Naive B cell (primary cell): ENCODE measurements at regions not wholly inside any gene's neighbourhood (a gene's known extent, or its start where the extent isn't known, plus 50 kb on each side); places are given as distances from the start of the nearest gene placed in this dataset.
"Not testable (repeated sequence)": the region's sequence is repeated elsewhere in the genome, so short reads cannot be mapped to it uniquely, and the experiment has no call there.

Experiments used
- ATAC-seq, 2 donors: fragments of 150-1000 bp; cut with Tn5 transposase; 2 replicates each; pipeline ENCODE4 v1.10.0; 2021; ENCODE audit warnings: low read depth in 2 of 2, mild to moderate bottlenecking in 2 of 2, moderate library complexity in 2 of 2
- DNase-seq: peaks from one replicate; pipeline ENCODE4 v3.0.0; 2022
- H3K27ac Mint-ChIP-seq, 6 donors: one replicate each; pipeline ENCODE4 v1.8.0; 2020 to 2022; ENCODE audit warnings: mild to moderate bottlenecking in 6 of 6, mixed read lengths in 6 of 6, moderate library complexity in 5 of 6, inconsistent platforms in 2 of 6
- H3K27me3 Mint-ChIP-seq, 3 donors: one replicate each; pipeline ENCODE4 v1.8.0; 2021 to 2022; ENCODE audit warnings: mixed read lengths in 3 of 3, mild to moderate bottlenecking in 1 of 3
- H3K36me3 Mint-ChIP-seq, 2 donors: one replicate each; pipeline ENCODE4 v1.8.0; 2020 to 2022; ENCODE audit warnings: mixed read lengths in 2 of 2, inconsistent platforms in 1 of 2, mild to moderate bottlenecking in 1 of 2
- H3K4me1 Mint-ChIP-seq, 3 donors: one replicate each; pipeline ENCODE4 v1.8.0; 2020 to 2022; ENCODE audit warnings: mixed read lengths in 3 of 3, inconsistent platforms in 1 of 3, mild to moderate bottlenecking in 1 of 3, moderate library complexity in 1 of 3
- H3K4me3 Mint-ChIP-seq, 8 donors: one replicate each; pipeline ENCODE4 v1.8.0; 2020 to 2022; ENCODE audit warnings: mild to moderate bottlenecking in 8 of 8, mixed read lengths in 8 of 8, moderate library complexity in 8 of 8, inconsistent platforms in 2 of 8
- H3K9me3 Mint-ChIP-seq, 7 donors: one replicate each; pipeline ENCODE4 v1.8.0; 2020 to 2022; ENCODE audit warnings: mixed read lengths in 7 of 7, mild to moderate bottlenecking in 5 of 7, inconsistent platforms in 2 of 7, moderate library complexity in 1 of 7

DNA sequence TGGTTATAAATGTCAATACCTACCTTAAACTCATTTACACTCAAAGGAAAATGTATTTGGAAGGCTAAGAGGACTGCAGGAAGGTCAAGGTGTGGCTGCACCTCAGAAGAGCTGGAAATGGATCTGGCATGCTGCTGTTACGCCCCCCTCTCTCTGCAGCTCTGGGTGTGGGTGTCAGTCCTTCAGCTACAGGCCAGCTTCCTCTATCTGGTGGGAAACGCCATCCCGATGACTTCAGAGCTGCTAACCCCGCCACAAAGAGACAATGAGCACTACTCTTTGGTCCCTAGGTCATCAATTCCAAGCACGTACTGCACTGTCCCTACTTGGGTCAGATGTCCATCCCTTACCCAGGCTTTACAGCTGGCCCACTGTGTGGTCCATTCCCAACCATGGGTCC is 74.2 kb downstream of the TEX35 start:
- ATAC-seq (no peak), DNase-seq (no peak)
- no peaks in the 10 kb centered on the region for H3K27me3 Mint-ChIP-seq
- H3K4me1 Mint-ChIP-seq = peaks cover 66 to 91% (median 83%) of the 10 kb centered on the region in 3 donors
- H3K27ac Mint-ChIP-seq = peak overlapping the region in 2 of 6 donors; percentile 76 to 82
- H3K9me3 Mint-ChIP-seq = peaks cover 6 to 31% (median 19%) of the 10 kb centered on the region in 7 donors
- H3K36me3 Mint-ChIP-seq = peaks cover 15 to 19% of the 10 kb centered on the region in 2 donors
- peak overlapping the region in 1 of 8 donors; percentile 32 for H3K4me3 Mint-ChIP-seq

DNA sequence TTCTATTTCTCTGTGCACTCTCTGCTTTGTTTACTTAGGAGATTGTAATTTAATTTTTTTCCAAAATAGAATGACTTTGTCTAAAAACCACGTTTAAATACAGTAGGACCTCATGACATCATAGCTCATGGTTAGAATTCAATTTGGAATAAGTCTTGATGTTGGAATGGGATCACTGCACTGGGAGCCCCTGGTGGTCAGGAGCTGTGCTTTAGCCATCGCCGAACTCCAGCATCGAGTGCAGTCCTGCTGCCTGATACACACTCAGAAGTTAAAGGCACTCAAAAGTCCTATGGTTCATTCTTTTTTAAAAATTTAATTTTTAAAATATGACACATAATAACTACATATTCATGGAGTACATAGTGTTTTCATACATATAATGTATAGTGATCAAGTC is 75.1 kb downstream of the TEX35 start:
- Mint-ChIP-seq H3K27ac (peak overlapping the region in 3 of 6 donors; percentile 68 to 87 (median 73)), H3K4me3 (peak overlapping the region in 3 of 8 donors; percentile 35 to 69 (median 47)), H3K36me3 (peaks cover 15 to 19% of the 10 kb centered on the region in 2 donors), H3K27me3 (no peaks in the 10 kb centered on the region), H3K9me3 (peaks cover 6 to 31% (median 20%) of the 10 kb centered on the region in 7 donors), H3K4me1 (peaks cover 58 to 91% (median 83%) of the 10 kb centered on the region in 3 donors)
- DNase-seq (no peak), ATAC-seq (no peak)

DNA sequence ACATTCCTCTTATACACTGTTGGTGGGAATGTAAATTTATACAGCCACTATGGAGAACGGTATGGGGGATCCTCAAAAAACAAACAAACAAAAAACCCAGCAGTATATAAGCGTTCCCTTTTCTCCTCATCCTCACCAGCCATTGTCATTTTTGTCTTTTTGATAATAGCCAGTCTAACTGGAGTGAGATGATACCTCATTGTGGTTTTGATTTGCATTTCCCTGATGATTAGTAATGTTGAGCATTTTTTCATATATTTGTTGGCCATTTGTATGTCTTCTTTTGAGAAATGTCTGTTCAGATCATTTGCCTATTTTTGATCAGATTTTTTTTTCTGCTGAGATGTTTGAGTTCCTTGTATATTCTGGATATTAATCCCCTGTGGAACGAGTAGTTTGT is 76.1 kb downstream of the TEX35 start:
- H3K36me3 Mint-ChIP-seq = peaks cover 11 to 12% of the 10 kb centered on the region in 2 donors

DNA sequence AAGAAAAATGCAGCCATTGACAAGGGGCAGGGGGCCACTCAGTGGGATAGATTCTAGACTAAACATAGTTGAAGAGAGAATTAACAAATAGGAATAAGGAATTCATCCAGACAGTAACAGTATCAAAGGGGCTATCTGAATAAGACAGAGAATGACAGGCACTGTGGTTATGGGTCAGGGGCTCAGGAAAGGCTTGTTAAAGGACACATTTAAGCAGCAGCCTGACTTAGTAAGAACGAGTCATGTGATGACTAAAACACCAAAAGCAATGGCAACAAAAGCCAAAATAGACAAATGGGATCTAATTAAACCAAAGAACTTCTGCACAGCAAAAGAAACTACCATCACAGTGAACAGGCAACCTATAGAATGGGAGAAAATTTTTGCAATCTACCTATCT is 78.9 kb downstream of the TEX35 start:
- Mint-ChIP-seq H3K9me3 (peaks cover 6 to 31% (median 20%) of the 10 kb centered on the region in 7 donors), H3K4me1 (peaks cover 75 to 93% (median 88%) of the 10 kb centered on the region in 3 donors), H3K36me3 (peaks cover 7 to 17% of the 10 kb centered on the region in 2 donors), H3K27ac (peak overlapping the region in 1 of 6 donors; percentile 26), H3K4me3 (peak overlapping the region in 4 of 8 donors; percentile 16 to 79 (median 28))
- not testable (repeated sequence) for ATAC-seq, H3K27me3 Mint-ChIP-seq, DNase-seq

More for the DNA sequence above, 76.1 kb downstream of the TEX35 start:
- H3K4me1 Mint-ChIP-seq = peaks cover 58 to 91% (median 83%) of the 10 kb centered on the region in 3 donors
- H3K27me3 Mint-ChIP-seq, DNase-seq: not testable (repeated sequence)
- peak overlapping the region; percentile 53 to 94 (median 76) for H3K27ac Mint-ChIP-seq
- peak overlapping the region in 7 of 8 donors; percentile 4 to 69 (median 48) for H3K4me3 Mint-ChIP-seq
- peak; percentile 25 to 43 for ATAC-seq
- H3K9me3 Mint-ChIP-seq = peaks cover 6 to 31% (median 20%) of the 10 kb centered on the region in 7 donors

DNA sequence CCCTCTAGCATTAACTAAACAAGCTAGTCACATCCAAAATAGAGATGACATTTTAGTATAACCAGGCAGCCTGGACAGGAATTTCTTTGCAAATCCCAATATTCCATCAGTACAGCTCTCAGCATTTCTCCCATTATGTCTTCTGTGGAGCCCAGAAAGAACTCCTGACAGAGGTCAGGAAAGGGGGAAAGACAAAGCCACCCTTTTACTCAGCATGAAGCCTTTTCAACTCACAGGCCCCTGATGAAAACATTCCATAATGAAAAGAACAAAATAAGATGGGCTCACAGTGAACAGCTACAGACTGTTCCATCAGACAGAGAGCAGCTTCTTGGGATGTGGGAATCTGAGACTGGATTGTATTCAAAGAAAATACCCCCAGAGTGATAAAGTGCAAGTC is 80.6 kb downstream of the TEX35 start:
- Mint-ChIP-seq H3K9me3 (peaks cover 6 to 35% (median 20%) of the 10 kb centered on the region in 7 donors), H3K27ac (peak overlapping the region in 5 of 6 donors; percentile 41 to 83 (median 61)), H3K27me3 (no peaks in the 10 kb centered on the region), H3K36me3 (peaks cover 7 to 27% of the 10 kb centered on the region in 2 donors), H3K4me3 (peak overlapping the region in 6 of 8 donors; percentile 31 to 67 (median 59)), H3K4me1 (peaks cover 73 to 91% (median 88%) of the 10 kb centered on the region in 3 donors)
- DNase-seq (no peak), ATAC-seq (no peak)

DNA sequence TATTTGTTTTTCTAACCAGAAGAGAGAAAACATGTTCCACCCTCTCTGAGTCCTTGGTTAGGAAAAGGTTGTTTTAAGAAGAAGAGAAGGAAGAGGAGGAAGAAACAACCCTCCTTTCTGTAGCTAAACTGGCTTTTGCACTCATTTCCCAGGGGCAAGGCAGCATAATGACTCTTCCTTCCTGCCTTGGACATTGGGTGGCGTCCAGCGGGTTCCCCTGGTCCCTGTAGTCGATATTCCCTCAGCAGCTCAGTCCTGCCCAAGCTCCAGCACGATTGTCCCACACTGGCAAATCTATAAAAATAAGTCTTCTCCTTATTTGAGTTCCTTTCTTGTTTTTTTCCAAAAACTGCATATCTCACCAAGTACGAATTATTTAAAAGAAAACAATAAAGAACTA is 81.2 kb downstream of the TEX35 start:
- Mint-ChIP-seq H3K9me3 (peaks cover 7 to 31% (median 21%) of the 10 kb centered on the region in 7 donors), H3K27ac (peak overlapping the region in 5 of 6 donors; percentile 56 to 83 (median 64)), H3K4me3 (peak overlapping the region in 6 of 8 donors; percentile 31 to 67 (median 52)), H3K36me3 (peaks cover 7 to 31% of the 10 kb centered on the region in 2 donors), H3K4me1 (peaks cover 73 to 91% (median 88%) of the 10 kb centered on the region in 3 donors), H3K27me3 (no peaks in the 10 kb centered on the region)
- DNase-seq (no peak), ATAC-seq (no peak)

DNA sequence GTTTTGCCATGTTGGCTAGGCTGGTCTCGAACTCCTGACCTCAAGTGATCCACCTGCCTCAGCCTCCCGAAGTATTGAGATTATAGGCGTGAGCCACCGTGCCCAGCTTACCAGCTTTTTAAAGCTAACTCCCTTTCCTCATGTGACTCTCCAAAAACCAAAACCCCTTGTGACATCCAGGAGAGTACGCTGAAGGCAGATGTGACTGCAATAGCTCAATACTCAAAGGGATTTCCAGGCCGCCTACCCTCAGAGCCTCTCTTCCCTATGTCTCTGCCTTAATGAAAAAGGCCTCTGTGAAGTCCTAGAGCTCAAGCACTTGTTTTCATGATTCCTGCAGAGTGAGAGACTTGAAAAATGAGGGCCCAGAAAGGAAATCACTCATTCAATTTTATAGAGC is 82.6 kb downstream of the TEX35 start:
- DNase-seq (no peak), ATAC-seq (no peak)
- Mint-ChIP-seq H3K27me3 (no peaks in the 10 kb centered on the region), H3K36me3 (peaks cover 14 to 45% of the 10 kb centered on the region in 2 donors), H3K4me3 (peak overlapping the region in 3 of 8 donors; percentile 21 to 44 (median 24)), H3K4me1 (peaks cover 75 to 91% (median 88%) of the 10 kb centered on the region in 3 donors), H3K9me3 (peaks cover 15 to 30% (median 24%) of the 10 kb centered on the region in 7 donors), H3K27ac (peak overlapping the region in 4 of 6 donors; percentile 62 to 83 (median 80))

DNA sequence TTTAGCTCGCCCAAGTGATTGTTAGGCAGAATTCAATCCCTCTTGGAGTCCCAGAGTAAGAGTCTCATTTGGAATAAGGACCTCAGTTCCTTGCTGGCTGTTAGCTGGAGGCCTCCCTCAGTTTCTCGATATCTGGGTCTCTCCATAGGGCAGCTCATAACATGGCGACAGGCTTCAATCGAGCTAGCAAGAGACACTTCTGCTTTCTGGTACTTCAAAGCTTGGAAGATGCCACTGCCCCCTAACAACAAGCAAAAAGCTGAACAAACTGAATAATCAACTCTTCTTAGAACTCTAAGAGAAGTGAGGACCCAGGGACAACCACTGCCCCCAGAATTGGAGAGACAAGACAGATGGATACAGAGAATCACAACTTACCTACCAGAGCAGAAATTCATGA is 86.2 kb downstream of the TEX35 start:
- Mint-ChIP-seq H3K4me1 (peaks cover 78 to 92% (median 82%) of the 10 kb centered on the region in 3 donors), H3K9me3 (peaks cover 9 to 21% (median 15%) of the 10 kb centered on the region in 7 donors), H3K4me3 (peak overlapping the region; percentile 25 to 87 (median 68)), H3K27ac (peak overlapping the region; percentile 87 to 96 (median 95)), H3K27me3 (no peaks in the 10 kb centered on the region), H3K36me3 (peaks cover 10 to 45% of the 10 kb centered on the region in 2 donors)
- ATAC-seq (peak; percentile 75 to 81), DNase-seq (no peak)

DNA sequence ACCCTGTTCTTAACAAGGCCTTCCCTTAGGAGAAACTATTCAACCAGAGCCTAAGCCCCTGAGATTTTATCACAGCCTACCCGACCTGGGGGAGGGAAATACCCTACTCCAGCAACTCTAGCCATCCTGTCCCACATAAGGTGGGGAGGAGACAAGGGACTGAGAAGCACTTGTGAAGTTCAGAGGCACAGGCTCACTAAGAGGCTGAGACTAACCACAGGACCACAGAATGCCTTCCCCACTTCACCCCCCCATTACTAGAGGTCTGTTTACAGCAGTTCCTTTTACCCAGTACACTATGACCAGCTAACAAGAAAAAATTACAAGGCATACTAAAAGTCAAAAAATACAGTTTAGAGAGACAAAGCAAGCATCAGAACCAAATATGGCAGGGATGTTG is 86.8 kb downstream of the TEX35 start:
- no peaks in the 10 kb centered on the region for H3K27me3 Mint-ChIP-seq
- peak; percentile 77 for ATAC-seq
- H3K9me3 Mint-ChIP-seq = peaks cover 9 to 21% (median 15%) of the 10 kb centered on the region in 7 donors
- H3K4me1 Mint-ChIP-seq = peaks cover 75 to 92% (median 82%) of the 10 kb centered on the region in 3 donors
- H3K27ac Mint-ChIP-seq = peak overlapping the region; percentile 76 to 96 (median 93)
- peak overlapping the region; percentile 2 to 87 (median 47) for H3K4me3 Mint-ChIP-seq
- H3K36me3 Mint-ChIP-seq = peaks cover 10 to 45% of the 10 kb centered on the region in 2 donors
- DNase-seq = no peak

DNA sequence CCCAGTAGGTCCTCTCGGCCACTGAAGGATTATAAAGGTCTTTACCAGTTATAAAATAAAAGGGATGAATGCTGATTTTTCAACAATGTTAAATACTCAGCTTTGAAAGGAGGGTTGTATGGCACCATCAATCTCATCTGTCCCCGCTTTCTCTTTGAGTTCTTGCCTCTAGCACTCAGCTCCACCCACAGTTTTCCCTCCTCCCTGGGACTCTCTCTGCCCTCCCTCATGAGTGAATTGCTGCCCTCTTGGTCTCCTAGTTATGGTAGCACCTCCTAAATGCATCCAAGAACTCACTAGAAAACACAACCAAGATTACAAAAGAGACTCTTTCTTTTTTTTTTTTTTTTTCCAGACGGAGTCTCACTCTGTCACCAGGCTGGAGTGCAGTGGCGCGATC is 91.0 kb downstream of the TEX35 start:
- Mint-ChIP-seq H3K4me1 (peaks cover 77 to 96% (median 93%) of the 10 kb centered on the region in 3 donors), H3K9me3 (peaks cover 8 to 17% (median 13%) of the 10 kb centered on the region in 7 donors), H3K27ac (peak overlapping the region; percentile 95 to 100 (median 98)), H3K4me3 (peak overlapping the region; percentile 63 to 90 (median 73)), H3K36me3 (peaks cover 10 to 25% of the 10 kb centered on the region in 2 donors), H3K27me3 (no peaks in the 10 kb centered on the region)
- ATAC-seq = no peak
- DNase-seq = no peak

DNA sequence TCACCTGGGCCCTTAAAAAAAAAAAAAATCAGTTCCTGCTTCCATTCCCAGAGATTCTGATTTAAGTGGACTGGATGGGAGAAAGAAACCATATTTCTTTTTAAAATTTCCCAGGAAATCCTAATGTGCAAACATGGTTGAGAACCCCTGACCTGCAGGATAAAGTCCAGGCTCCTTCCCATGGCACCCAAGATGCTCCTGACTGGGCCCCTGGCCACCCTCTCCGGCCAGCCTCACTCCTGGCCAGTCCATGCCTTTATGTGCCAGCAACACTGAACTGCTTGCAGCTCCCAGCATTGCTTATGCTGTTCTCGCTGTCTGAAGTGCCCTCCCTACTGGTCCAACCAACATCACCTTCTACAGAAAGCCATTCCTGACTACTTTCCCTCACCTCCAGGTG is 93.9 kb downstream of the TEX35 start:
- no peaks in the 10 kb centered on the region for H3K36me3 Mint-ChIP-seq
- no peak for ATAC-seq
- peak overlapping the region; percentile 95 to 100 (median 99) for H3K27ac Mint-ChIP-seq
- H3K27me3 Mint-ChIP-seq = no peaks in the 10 kb centered on the region
- peak overlapping the region; percentile 79 to 90 (median 84) for H3K4me3 Mint-ChIP-seq
- peaks cover 66 to 96% (median 81%) of the 10 kb centered on the region in 3 donors for H3K4me1 Mint-ChIP-seq
- peaks cover 0 to 3% (median 0%) of the 10 kb centered on the region in 7 donors for H3K9me3 Mint-ChIP-seq
- no peak for DNase-seq

DNA sequence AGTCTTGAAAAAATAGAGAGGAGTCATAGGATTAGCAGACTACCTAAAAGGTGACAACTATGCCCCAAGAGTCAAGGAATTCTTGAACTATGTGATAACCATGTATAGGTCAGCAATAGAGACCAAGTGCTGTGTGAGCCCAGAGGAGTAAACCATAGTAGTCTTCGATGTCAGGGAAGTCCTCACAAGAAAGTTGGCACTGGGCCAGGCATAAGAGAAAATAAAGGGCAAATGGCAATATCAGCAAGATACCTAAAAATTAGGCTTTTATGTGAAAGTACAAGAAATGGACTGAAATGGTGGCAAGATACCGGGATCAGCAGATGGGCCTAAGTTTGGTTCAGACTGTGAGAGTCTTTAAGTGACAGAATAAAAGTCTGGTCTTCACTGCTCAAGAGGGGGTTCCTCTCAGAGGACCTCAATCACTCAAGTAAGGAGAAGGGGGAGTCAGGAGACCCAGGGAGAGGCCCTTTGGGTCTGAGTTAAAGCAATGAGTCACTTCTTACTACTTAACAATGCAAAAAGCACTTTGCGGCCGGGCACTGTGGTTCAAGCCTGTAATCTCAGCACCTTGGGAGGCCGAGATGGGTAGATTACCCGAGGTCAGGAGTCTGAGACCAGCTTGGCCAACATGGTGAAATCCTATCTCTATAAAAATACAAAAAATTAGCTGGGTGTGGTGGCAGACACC is 95.0 kb downstream of the TEX35 start:
- peak; percentile 43 for DNase-seq
- peak overlapping the region; percentile 68 to 90 (median 82) for H3K4me3 Mint-ChIP-seq
- H3K27me3 Mint-ChIP-seq = no peaks in the 10 kb centered on the region
- ATAC-seq = no peak
- H3K4me1 Mint-ChIP-seq = peaks cover 65 to 96% (median 83%) of the 10 kb centered on the region in 3 donors
- peak overlapping the region; percentile 95 to 100 (median 98) for H3K27ac Mint-ChIP-seq
- H3K9me3 Mint-ChIP-seq = peaks cover 0 to 3% (median 0%) of the 10 kb centered on the region in 7 donors
- no peaks in the 10 kb centered on the region for H3K36me3 Mint-ChIP-seq

DNA sequence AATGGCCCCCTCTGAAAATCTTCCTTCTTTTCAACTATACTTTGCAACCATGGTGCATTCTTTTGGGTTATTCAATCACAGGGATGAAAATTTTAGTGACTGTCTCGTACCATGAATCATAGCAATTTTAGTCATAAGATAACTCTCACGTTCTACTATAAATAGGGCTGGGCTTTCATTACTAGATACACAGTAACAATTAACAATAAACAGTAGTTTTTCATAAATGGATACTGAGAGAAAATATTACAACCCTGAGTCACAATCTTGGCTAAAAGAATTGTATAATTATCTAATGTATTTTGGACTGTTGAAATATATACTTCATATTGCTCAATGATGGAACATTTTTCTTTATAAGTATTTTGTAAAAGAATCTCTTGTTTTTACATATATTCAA is 96.1 kb downstream of the TEX35 start:
- Mint-ChIP-seq H3K9me3 (peaks cover 0 to 2% (median 0%) of the 10 kb centered on the region in 7 donors), H3K4me3 (peak overlapping the region; percentile 15 to 90 (median 76))

More for the DNA sequence above, 96.1 kb downstream of the TEX35 start:
- Mint-ChIP-seq H3K27me3 (no peaks in the 10 kb centered on the region), H3K4me1 (peaks cover 68 to 97% (median 85%) of the 10 kb centered on the region in 3 donors), H3K36me3 (no peaks in the 10 kb centered on the region), H3K27ac (peak overlapping the region; percentile 95 to 100 (median 98))
- ATAC-seq (no peak), DNase-seq (no peak)
